Stimulated activated CD8-positive, alpha-beta memory T cell treated with anti-CD3 and anti-CD28 coated beads, Interleukin-2, amount 100 ng/mL, for 48 hours (primary cell): ENCODE measurements at regions not wholly inside any gene's neighbourhood (a gene's known extent, or its start where the extent isn't known, plus 50 kb on each side); places are given as distances from the start of the nearest gene placed in this dataset.
"Not testable (repeated sequence)": the region's sequence is repeated elsewhere in the genome, so short reads cannot be mapped to it uniquely, and the experiment has no call there.

Source experiments
- DNase-seq, 2 donors: peaks; one replicate each; pipeline ENCODE4 v3.0.0-alpha.2; 2020; ENCODE audit warnings: low read depth in 2 of 2

DNA sequence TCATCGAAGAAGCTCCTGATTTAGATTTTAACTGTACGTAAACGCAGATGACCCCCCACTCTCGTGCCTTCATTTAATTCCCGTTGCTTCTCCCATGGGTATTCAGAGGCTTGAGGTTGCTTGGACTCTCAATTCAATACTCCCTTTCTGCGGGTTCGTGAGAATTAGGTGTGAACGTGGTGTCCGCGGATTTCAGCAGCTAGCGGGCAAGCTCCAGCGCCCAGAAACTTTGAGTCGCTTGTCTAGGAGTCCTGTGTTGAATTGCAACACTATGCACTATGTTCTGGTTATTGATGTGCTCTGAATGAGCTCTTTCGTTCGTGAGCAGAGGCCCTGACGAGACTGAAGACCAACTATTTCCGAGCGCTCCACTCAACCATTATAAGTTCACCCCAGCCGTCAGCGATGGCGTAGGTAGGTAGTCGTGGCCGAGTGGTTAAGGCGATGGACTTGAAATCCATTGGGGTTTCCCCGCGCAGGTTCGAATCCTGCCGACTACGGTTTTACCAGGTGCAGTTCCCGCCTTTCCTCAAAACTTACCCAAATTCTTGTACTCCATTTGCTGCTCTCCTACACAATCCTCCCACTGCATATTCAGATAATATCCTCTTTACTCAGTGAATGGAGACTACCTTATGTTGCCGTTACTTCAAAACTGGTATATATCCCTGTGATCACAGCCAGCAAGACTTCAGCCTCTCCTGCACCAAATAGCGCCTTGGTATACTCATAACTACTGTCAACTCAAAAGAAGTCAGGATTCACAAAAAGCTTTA, 72.6 kb upstream of the ZNF184 start:
- peak; percentile 46 to 55 for DNase-seq

DNA sequence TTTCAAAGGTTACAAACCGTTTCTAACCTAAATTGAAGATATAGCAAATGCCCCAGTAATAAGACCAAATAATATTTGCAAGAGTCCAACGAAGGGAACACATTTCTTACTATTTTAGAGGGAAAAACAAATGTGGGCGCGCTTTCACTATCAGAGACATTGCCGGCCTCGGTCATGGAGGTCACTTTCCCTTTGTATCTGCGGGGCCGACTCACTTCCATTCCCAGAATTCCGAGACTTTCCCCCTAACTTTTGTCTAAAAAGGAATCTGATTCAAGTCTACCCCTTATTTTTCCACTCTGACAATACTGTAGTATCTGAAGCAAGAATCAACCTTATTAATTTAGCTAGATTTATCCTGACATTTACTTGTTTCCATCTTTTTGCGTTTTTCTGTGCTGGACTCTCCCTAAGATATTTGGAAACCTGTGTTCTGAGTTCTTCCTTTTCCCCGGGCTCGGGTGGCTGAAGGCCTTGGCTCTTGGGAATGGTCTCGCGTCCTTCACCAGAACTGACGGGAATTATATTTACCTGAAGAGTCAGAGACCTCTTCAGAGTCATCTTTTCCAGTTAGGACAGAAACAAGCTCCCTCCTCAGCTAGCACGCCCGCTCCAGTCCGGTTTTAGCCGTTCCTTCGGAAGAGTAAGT, 71.8 kb upstream of the ZNF184 start:
- DNase-seq = no peak

DNA sequence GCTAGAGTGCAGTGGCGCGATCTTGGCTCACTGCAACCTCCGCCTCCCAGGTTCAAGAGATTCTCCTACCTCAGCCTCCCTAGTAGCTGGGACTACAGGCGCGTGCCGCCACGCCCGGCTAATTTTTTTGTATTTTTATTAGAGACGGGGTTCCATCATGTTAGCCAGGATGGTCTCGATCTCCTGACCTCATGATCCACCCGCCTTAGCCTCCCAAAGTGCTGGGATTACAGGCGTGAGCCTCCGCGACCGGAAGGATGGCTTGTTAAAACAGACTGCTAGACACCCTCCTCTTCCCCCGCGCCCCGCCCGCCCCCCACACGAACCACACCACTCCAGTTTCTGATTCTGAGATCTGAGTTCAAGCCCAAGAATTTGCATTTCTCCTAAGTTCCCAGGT, 71.2 kb upstream of the ZNF184 start:
- DNase-seq = not testable (repeated sequence)

- no peak for DNase-seq
Observed at GRCh38 chr6:27542485-27542884, 69.6 kb upstream of the ZNF184 start.

DNA sequence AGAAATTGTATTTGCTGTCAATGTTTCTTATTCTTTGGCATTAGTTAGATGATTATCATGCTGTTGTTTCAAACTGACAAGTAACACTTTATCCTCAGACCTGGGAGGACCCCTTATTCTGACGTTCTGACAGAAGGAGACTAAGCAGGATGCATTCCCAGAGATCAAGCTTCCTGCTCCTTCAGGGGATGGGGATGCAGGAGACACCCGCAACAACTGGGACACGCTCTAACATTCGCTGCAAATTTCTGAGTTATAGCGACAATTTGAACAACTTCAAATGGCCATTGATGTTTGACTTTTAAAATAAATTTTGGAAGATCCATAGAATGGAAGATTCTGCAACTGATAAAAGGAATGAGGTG, 69.0 kb upstream of the ZNF184 start:
- DNase-seq = no peak

DNA sequence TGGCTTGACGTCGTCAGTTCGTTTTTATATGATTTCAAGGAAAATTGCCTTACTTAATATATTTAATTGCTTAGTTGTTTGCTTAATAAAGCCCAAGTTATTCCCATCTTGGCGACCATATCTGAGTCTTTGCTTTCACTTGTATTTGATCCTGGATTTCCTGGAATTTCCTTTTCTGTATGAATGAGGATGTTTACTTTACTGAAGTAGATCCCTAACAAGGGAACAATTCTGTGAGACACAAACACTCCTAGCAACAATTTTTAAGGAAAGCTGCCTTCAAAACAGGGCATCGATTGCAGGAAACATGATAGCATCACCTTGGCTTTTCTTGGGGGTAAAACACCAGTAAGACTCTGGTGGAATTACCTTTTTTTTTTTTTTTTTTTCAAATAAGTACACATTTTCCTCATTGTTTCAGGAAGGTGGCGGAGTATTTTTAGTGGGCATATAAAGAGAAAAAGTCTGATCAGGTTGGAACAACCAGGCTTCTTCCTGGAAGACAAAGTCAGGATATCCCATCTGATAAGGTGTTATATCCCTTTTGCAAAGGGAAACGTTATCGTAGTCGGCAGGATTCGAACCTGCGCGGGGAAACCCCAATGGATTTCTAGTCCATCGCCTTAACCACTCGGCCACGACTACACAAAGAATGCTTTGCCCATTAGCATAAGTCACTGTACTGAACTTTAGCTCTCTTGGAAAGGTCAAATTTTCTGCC, 68.5 kb upstream of the ZNF184 start:
- DNase-seq = no peak

- no peak for DNase-seq
Observed at GRCh38 chr6:27539551-27539950, 66.6 kb upstream of the ZNF184 start.

DNA sequence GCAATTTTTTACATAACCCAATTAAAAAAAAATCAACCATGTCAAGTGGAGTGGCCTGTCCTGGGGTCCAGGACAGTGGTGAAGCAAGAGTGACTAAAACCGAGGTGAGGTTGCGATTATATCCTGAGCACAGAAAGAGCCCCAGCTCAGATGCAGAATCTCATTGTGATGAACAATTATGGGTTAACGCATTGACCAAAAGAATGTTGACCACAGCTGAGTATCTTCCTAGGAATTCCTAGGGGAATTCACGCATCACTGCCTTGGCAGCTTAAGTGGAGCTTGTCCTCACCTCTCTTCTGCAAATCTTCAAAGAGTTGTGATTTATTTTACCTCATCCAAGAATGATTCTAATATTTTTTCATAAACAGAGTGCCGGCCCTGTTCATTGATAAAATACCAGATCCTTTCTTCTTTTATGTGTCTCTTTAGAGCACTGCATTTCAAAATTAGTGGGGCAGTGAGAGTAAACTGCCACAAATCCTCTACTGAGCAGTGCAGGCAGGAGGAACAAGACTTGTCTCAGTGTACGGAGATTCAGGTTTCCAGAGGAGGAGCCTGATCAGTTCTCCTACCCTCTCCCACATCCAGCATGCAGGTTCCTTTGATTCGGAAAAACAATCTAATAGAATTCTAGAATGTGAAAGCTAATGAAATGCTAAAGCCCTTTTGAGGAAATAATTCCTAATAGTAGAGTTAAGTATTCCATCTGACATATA, 60.1 kb upstream of the ZNF184 start:
- no peak for DNase-seq

GRCh38 chr6:27531772-27532459, 59.0 kb upstream of the ZNF184 start:
- no peak for DNase-seq

- DNase-seq = not testable (repeated sequence)
Observed at GRCh38 chr6:27529796-27530195, 56.9 kb upstream of the ZNF184 start.

GRCh38 chr6:27528714-27529113, 55.8 kb upstream of the ZNF184 start:
- no peak for DNase-seq
